GM12892 (cell line): ENCODE measurements at regions not wholly inside any gene's neighbourhood (a gene's known extent, or its start where the extent isn't known, plus 50 kb on each side); places are given as distances from the start of the nearest gene placed in this dataset.

Experiments used
- DNase-seq: peaks from one replicate; pipeline ENCODE4 v3.0.0; 2011; ENCODE audit not compliant: insufficient read length
- FAIRE-seq: peaks from 2 replicates; lab custom pipeline; 2011; peaks lifted over from hg19 to GRCh38; lab: Jason Lieb, UNC
- POLR2A ChIP-seq: IDR thresholded peaks from 2 replicates; pipeline ENCODE4 v1.6.1; 2011; ENCODE audit warnings: low read depth, low read length, control low read depth
- POLR2AphosphoS5 ChIP-seq: IDR thresholded peaks from 2 replicates; pipeline ENCODE4 v1.6.1; 2011; ENCODE audit warnings: low read depth, low read length, control low read depth
- TAF1 ChIP-seq: IDR thresholded peaks from 2 replicates; pipeline ENCODE4 v1.6.1; 2011; ENCODE audit warnings: low read depth, mild to moderate bottlenecking, control low read depth, low read length, borderline replicate concordance

- DNase-seq: no peak
- no peak for TF ChIP-seq TAF1
- no peak for TF ChIP-seq POLR2AphosphoS5
- TF ChIP-seq POLR2A: no peak
- no peak for FAIRE-seq
These were observed 729.1 kb downstream of the NTRK3 start for GRCh38 chr15:87527416-87527815.

DNA sequence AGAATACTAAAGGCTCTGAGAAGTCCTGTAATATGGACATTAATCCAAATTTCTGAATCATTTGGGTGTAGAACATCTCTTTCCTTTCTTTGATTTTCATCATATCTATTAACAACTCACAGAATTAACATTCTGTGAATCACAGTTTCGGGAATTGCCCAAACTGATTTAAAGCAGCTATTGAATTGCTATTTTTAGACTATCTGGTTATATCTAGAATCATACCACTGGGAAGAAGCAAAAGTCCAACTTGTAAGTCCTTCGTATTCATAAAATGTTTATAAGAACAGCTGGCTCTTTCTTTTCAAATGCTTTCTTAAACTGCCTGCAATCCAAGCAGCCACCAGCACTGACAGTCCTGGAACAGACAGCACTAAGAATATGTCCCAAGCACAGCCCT is 733.0 kb downstream of the NTRK3 start:
- DNase-seq (no peak), FAIRE-seq (no peak)
- TF ChIP-seq POLR2A: no peak
- no peak for TF ChIP-seq TAF1
- TF ChIP-seq POLR2AphosphoS5: no peak

- FAIRE-seq (no peak), DNase-seq (no peak)
- TF ChIP-seq TAF1 (no peak), POLR2A (no peak), POLR2AphosphoS5 (no peak)
These were observed 733.5 kb downstream of the NTRK3 start for GRCh38 chr15:87522997-87523396.

DNA sequence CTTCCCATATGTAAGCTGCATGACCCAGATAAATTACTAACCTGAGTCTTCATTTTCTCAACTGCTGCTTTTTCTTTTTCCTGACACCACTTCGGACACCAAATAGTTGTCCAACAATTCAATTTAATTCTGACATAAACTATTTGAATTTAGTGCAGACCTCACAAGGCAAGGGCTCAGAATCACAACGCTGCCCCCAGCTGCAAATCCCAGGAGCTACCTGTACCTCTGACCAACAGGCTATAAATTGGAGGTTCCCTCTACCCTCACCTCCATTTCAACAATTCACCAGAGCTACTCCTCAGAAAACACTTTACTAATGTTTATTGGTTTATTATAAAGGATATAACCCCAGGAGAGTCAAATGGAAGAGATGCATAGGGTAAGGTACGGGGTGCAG is 737.6 kb downstream of the NTRK3 start:
- DNase-seq (no peak), FAIRE-seq (no peak)
- TF ChIP-seq POLR2A: no peak

GRCh38 chr15:87508086-87508485 is 748.5 kb downstream of the NTRK3 start:
- no peak for FAIRE-seq
- no peak for TF ChIP-seq TAF1
- no peak for TF ChIP-seq POLR2AphosphoS5
- TF ChIP-seq POLR2A: no peak

DNA sequence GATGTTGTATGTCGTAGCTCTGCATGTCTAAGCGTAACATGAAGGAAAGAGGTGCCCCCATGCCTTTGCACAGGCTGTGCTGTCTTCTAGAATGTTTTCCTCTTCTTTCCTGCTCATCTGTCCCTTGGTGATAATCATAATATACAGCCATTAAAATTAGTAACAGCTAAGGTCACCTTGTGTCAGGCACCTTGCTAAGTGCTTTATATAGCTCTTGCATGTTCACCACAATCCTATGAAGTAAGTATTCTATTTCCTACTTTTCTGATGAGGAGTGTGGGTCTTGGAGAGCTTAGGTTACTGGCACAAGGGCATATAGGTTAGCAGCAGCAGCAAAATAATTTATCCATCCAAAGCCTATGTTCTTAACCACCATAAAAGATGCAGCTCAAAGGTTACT is 754.4 kb downstream of the NTRK3 start:
- TF ChIP-seq TAF1 (no peak), POLR2AphosphoS5 (no peak), POLR2A (no peak)
- FAIRE-seq (no peak), DNase-seq (no peak)

More at GRCh38 chr15:87508086-87508485, 748.5 kb downstream of the NTRK3 start:
- DNase-seq: no peak

- TF ChIP-seq TAF1 (no peak), POLR2AphosphoS5 (no peak), POLR2A (no peak)
- FAIRE-seq: no peak
- no peak for DNase-seq
These were observed 756.3 kb downstream of the NTRK3 start for GRCh38 chr15:87500240-87500639.

GRCh38 chr15:87498560-87498959 is 758.0 kb downstream of the NTRK3 start:
- TF ChIP-seq TAF1 (no peak), POLR2A (no peak), POLR2AphosphoS5 (no peak)
- FAIRE-seq (no peak), DNase-seq (no peak)

GRCh38 chr15:87496795-87497194 is 759.7 kb downstream of the NTRK3 start:
- no peak for TF ChIP-seq TAF1
- DNase-seq: no peak
- no peak for FAIRE-seq

- TF ChIP-seq POLR2AphosphoS5 (no peak), POLR2A (no peak), TAF1 (no peak)
- no peak for DNase-seq
- FAIRE-seq: no peak
These were observed 760.4 kb downstream of the NTRK3 start for GRCh38 chr15:87496109-87496508.

DNA sequence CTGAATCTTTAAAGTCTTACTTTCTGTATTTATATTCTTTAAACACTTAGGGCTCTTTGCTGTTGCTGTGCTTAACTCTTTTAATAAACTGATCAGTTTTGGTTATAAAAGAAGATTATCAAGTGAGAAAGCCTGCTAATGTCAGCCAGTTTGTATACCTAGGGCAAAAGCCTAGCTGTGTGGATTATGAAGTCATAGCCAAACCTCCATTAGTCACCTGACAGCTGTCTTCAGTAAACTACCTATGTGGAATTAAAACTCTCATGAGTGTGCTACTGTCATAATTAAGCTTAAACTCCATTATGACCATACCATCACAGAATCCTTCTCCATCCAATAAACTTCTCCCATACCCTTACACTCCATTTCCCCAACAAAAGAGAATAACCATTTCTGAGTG is 762.7 kb downstream of the NTRK3 start:
- no peak for TF ChIP-seq TAF1
- TF ChIP-seq POLR2AphosphoS5: no peak
- no peak for TF ChIP-seq POLR2A
- FAIRE-seq (no peak), DNase-seq (no peak)

DNA sequence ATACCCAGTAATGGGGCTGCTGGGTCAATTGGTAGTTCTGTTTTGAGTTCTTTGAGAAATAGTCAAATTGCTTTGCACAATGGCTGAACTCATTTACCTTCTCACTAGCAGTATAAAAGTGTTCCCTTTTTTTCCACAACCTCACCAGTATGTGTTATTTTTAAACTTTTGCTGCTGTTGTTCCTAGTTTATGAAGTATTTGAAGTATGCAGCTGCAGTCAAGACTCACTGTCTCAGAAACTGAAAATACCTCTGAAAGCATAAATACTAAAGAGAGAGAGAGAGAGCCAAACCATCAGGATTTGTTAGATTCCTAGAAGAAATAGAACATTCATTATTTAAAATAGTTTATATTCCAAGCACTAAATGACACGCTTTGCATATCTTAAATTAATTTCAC is 764.2 kb downstream of the NTRK3 start:
- TF ChIP-seq POLR2A (no peak), TAF1 (no peak), POLR2AphosphoS5 (no peak)
- DNase-seq (no peak), FAIRE-seq (no peak)

DNA sequence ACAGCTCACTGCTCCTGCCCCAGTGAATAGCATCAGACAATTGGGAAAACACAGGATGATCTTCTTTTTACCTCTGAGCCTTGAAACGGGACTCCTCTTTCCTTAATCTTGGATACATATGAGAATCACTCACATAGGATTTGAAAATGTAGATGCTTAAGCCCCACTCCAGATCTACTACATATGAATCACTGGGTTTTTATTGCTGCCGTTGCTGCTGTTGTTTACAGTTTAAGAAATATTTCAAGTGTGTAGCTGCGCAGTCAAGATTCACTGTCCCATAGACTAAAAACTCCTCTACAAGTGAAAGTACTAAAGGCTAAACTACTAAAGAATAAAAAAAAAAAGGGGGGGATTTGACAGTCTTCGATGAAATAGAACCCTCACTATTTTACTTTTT is 765.9 kb downstream of the NTRK3 start:
- TF ChIP-seq POLR2A: no peak
- no peak for TF ChIP-seq POLR2AphosphoS5
- no peak for TF ChIP-seq TAF1
- DNase-seq (no peak), FAIRE-seq (no peak)
